RCC 7860 (cell line): ENCODE measurements at regions not wholly inside any gene's neighbourhood (a gene's known extent, or its start where the extent isn't known, plus 50 kb on each side); places are given as distances from the start of the nearest gene placed in this dataset.
A peak's percentile ranks its signal among the peaks of the same experiment; 100 is the strongest.
"Not testable (repeated sequence)": the region's sequence is repeated elsewhere in the genome, so short reads cannot be mapped to it uniquely, and the experiment has no call there.

Experiments
- DNase-seq: peaks from one replicate; pipeline ENCODE4 v3.0.0-alpha.2; 2015; ENCODE audit warnings: low spot score
- FAIRE-seq: peaks from 2 replicates; lab custom pipeline; 2012; peaks lifted over from hg19 to GRCh38; lab: Jason Lieb, UNC

DNA sequence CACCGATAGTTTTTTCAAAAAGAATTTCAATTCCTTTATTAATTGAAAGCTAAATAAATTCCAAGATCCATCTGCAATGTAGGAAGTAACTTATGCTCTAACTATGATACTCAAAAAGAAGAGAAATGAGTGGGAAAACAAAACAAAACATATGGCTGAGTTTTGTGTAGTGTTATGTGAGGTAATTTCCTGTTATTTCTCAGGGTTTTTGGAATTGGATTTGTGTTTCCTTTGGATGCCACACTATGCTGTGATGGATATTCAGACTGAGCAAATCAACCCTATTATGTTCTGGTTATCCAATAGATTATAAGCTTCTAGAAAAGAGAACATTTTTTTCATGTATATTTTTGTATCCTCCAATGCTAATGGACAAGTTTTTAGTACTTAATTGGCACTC lies 73.4 kb upstream of the RAPGEF2 start:
- no peak for FAIRE-seq
- no peak for DNase-seq

DNA sequence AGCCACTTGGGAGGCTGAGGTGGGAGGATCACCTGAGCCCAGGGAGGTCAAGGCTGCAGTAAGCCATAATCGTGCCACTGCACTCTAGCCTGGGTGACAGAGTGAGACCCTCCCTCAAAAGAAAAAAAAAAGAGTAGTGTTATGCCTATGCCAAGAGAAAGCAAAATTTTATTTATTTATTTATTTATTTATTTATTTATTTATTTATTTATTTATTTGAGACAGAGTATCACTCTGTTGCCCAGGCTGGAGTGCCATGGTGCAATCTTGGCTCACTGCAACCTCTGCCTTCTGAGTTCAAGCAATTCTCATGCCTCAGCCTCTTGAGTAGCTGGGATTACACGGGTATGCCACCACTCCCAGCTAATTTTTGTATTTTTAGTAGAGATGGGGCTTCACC lies 72.6 kb upstream of the RAPGEF2 start:
- not testable (repeated sequence) for FAIRE-seq, DNase-seq

DNA sequence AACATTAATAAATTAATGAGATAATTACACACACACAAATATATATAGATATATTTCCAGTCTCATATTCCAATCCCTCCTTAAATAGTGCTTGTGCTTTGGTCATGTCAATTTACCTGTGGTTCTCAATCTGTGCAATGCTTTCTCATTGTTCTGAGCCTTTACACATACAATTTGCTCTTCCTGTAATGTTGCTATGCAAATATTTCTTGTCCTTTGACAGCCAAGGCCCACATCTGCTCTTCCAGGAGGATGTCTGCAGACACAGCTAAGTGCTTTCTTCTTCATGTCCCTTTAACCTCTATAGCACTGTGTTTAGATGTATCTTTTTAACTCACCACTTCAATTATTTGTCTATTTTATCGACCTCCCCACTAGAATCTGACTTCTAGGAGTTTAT lies 67.3 kb upstream of the RAPGEF2 start:
- FAIRE-seq, result no peak
- no peak for DNase-seq

DNA sequence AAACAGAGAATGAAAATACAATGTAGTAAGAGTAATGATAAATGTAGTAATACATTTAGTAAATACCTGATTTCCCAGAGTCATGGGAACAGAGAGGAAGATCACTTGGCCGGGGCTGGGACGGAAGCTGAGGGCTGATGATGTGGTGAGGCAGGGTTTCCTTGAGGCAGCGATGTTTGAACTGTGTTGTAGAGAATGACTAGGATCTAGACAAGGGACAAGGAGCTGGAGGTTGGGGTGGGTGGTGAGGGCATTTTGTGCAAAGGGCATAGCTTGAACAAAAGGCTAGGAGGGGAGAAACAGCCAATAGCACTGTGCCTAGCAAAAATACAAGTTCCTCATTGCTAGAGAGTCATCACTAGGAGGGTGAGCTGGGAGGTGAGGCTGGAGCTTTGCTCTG lies 64.3 kb upstream of the RAPGEF2 start:
- DNase-seq, result no peak
- no peak for FAIRE-seq

DNA sequence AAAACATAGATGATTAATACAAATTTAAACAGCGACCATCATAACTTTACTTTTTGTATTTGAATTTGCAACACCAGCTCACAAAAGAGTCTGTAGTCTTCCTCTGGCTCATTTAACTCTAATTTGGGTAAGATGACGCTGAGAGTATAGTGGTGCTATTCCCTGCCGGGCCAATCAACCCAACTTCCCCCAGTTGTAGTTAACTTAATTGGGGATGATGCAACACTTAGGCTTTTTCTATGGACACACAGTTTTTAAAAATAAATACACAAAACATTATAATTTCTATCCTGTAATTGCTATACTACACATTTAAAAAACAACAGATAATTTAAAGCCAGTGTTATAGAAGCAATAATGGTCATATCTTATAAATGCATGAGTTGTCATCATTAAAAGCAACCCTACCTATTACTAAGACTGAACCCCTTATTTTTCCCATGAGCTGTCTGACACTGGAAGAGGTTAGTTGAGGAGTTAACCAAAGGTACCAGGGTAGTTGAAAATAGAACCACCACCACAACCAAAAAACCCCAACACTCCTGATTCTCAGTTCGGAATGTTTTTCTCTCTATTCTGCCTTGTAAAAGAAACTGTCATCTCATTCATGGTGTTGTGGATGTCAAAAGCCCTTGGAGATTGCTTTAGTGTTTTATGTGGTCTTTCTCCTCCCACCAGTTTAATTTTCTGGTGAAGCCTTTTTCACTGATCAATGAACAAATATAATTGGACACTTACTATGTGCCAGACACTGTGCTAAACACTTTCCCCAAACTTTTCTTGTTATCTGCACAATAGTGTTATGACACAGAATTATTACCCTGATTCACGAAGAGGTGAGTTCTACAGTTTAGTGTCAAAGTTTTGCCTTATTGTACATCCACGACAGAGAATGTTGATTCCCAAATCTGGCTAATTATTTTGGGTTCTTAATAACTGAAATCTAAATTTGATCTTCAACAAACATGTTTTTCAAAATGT lies 61.5 kb upstream of the RAPGEF2 start:
- DNase-seq, result no peak
- no peak for FAIRE-seq

DNA sequence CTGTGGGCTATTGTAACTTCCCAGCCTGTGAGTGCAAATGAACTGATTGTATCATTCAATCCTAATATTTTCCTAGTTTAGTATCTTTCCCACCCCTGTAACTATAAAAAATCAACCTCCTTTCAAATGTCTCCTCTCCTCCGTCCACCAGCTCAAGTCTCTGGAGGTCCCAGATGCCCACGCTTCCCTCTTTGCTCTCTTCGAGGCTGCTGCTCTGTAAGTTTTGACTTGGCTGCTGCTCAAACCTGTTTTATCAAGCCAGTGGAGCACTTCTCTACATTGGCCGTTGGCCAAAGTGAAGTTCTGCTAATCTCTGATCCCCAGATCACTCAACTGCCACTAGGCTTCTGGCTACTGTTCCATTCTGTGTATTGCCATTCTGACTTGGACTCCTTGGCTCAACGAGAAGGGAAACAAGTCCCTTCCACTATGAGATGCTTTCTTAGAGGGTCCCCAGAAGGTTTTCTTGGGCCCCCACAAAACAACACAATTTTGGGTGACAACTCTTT lies 60.7 kb upstream of the RAPGEF2 start:
- DNase-seq (no peak), FAIRE-seq (no peak)

DNA sequence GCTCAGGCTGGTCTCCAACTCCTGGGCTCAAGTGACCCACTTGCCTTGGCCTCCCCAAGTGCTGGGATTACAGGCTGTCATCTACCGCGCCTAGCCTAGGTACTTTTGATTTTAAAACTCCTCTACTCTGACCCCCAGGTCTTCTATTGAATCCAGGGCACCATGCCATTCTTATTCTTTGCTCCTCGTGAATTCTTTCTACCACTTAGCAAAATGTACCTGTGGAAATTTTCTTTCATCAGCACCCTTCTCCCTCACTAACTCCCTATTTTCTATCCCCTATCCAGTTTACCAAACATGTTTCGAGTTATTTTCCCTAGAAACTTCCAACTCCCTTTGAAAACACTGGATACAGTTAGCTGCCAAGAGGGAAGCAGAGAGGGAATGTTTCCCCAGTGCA lies 60.0 kb upstream of the RAPGEF2 start:
- DNase-seq, result no peak
- FAIRE-seq, result no peak

DNA sequence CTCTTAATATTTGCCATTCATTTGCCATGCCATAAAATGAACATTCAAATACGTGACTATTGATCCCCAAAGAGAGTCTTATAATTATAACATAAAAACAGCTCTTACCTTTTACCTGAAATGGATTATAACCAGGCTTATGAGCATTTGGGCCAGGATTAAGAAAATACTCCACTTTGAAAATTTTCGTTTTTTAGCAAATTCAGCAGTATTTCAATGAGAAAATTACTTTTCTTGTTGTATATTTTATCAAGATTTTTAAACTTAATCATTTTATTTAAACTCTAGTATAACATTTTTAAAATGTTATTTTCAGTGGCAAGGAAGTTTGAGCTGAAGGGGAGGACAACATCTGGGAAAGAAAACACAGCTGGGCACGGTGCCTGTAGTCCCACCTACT lies 59.0 kb upstream of the RAPGEF2 start:
- no peak for FAIRE-seq
- DNase-seq, result no peak

DNA sequence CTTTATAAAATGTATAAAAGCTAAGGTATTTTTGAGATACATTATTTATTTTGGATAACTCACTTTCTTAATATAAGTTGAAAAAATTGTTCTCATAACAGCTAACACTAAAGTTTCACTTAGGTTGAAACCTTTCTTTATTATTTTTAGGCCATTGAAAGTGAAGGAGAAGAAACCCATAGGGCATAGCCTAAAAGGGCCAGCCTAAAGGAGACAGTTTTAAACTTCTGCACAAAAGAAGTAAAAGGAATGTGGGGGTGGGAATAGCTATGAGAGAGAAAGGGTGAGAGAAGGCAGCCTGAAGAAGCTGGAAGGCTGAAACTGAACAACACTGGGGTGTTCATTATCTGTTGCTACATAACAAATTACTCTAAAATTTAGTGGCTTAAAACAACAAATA lies 57.6 kb upstream of the RAPGEF2 start:
- no peak for FAIRE-seq
- DNase-seq, result no peak

DNA sequence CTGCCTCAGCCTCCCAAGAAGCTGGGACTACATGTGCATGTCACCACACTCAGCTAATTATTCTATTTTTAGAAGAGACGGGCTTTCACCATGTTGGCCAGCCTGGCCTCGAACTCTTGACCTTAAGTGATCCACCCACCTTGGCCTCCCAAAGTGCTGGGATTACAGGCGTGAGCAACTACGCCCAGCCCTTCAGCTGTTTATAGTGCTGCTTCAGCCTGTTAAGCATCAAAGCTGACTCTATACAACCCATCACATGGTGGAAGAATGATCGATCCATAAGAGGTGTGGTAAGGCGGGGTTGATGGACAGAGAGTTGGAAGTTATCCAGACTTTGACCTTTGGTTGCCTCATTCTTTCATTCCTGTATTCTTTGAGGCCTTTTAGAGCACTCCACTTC lies 56.2 kb upstream of the RAPGEF2 start:
- DNase-seq (no peak), FAIRE-seq (no peak)

DNA sequence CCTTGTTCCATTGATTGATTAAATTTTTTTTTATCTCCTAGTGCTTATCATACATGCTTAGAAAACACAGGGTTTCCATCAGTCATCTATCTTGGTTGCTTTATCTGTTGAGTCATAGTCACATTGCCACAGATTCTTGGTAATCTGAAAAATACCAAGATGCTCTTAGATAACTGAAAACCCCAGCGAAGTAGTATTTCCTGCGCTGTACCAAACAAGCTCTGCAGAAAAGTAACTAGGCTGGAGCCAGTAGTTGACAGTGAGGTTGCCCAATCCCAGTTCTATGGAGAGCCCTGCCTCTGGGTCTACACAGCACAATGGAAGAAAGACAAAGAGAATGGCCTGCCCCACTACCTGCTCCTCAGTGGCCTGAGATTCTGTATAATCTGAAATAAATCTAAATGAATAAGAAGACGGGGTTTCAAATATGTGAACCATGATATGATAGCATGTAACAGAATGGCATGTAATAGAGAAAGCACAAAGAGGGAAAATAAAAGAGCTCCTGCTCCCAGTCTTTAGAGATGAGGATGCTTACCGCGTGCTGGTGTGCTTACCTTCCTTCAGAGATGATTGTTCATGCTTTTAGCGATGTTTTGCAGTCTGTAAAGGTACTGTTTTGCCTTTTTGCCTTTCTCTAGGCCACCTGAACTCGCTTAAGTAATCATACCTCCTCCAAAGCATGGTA lies 55.3 kb upstream of the RAPGEF2 start:
- FAIRE-seq (no peak), DNase-seq (peak; percentile 14)

DNA sequence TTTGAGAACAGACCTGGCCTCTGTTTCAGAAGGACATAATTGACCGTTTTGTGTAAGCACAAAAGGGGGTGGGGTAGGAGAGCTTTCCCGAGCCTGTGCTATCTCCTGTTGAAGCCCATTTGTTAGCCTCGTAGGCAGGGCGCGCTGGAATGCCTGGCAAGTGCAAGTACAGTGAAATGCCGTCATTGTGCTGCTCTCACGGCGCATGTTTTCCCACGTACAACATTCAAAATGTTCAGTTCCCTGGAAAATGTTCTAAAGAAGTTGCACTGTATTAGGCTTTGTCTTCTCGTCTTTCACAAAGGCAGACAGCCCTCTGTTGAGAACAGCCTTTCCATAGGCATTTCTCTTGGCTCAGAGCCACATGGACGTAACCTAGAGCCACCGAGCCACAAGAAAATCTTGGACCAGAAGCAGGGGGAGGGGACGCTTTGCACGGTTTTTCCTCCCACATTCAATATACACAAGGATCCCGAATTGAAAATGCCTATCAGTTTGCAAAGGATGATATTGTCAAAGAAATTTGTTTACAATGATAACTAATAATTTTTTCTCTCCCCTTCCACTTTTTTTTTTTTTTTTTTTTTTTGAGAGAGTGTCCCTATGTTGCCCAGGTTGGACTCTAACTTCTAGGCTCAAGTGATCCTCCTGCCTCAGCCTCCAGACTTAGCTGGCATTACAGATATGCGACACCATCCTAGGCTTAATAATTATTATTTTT lies 54.6 kb upstream of the RAPGEF2 start:
- DNase-seq (no peak), FAIRE-seq (no peak)

DNA sequence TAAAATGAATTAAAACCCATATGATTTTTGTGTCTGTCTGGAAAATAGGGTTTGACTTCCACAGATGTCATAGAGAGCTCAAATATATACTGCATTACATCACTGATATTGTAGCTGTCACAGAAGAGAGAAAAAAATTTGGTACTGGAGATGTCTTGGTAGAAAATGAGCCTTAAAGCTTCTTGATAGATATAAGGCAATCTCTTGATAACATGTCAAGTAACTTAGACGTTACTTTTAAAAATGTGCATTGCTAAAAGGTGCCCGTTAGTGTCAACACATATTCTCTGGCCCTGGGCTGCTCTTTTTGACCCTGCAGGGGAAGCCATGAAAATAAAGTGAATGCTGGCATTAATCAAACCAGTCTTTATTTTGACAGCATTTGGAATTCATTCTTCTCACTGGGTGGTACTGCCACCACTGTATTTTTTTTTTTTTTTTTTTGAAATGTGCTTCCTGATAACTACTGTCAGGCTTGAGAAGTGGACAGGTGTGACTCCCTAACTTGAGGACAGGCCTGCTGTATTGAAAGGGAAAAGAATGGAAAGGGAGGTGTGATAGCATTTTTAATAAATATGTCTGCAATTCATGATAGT lies 53.0 kb upstream of the RAPGEF2 start:
- no peak for FAIRE-seq
- DNase-seq, result no peak

DNA sequence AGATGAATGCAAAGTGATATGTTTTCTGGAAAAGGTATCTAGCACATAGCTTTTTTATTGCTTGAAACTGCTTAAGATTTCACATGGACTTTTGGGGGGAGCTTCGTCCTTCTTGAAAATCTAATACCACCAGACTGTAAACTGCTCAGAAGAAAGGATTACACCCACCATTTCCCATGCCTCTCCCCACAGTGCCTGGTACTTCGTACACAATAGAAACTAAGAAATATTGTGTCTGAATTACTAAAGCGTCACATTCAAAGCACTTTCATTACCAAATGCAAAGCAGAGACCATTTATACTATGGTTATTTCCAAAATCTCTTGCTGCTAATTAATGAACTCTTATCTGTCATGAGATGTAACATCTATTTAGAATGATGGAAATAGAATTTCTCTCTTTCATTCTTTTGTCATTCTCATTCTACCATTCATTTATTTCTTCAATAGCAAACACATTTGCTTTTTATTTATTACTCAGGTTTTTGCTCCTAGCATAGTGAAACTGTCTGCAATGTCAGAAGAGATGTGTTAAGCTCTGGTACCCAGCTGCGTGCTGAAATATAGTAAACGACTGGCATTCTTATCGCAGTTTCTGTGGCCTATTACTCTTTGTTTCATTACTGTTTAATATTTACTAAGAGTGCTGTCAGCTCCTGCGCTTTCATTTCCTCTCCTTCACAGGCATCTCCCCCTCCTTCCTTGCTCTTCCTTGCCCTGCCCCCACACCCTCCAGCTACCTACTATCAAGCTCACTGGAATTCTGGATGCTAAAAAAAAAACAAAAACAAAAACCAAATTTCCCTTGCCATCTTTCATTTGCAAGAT lies 51.4 kb upstream of the RAPGEF2 start:
- FAIRE-seq (no peak), DNase-seq (no peak)

DNA sequence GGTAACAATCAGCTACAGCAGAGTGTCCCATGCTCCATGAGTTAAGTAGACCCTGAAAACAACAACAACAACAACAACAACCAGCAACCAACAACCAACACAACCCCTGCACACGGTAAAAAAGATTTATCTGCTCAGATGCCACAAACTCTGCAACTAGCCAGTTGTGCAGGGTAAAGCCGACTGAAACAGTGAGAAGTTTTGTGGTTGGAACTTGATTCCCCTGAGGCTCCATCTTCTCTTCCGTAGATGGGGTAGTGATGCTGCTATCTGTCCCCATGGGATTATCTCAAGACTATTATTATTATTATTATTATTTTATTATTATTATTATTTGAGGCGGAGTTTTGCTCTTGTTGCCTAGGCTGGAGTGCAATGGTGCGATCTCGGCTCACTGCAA lies 50.6 kb upstream of the RAPGEF2 start:
- FAIRE-seq, result no peak
- DNase-seq, result no peak
